Pons (tissue), 1 donor: ENCODE measurements at regions not wholly inside any gene's neighbourhood (a gene's known extent, or its start where the extent isn't known, plus 50 kb on each side); places are given as distances from the start of the nearest gene placed in this dataset.
"Not testable (repeated sequence)": the region's sequence is repeated elsewhere in the genome, so short reads cannot be mapped to it uniquely, and the experiment has no call there.

ENCODE experiments used
- DNase-seq: peaks from one replicate; pipeline ENCODE4 v3.0.0-alpha.2; 2016; ENCODE audit warnings: low spot score

DNA sequence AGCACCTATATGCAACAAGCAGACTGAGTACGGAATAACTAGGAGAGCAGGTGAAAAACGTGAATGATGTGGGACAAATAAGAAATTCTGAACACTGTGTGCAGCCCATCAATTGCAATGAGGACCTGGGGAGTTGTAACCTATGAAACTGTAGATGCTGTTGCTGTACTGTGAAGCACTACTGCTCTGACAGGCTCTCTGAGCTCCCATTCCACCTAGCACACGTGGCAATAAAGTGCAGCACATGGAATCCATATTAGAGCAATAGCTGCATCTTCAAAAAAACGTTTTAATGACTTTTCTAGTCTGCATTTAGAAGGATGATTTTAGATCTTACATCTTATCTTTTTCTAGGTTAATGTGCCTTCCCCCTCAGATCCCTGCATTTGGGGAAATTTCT is 748.7 kb upstream of the GOLIM4 start:
- DNase-seq: no peak

DNA sequence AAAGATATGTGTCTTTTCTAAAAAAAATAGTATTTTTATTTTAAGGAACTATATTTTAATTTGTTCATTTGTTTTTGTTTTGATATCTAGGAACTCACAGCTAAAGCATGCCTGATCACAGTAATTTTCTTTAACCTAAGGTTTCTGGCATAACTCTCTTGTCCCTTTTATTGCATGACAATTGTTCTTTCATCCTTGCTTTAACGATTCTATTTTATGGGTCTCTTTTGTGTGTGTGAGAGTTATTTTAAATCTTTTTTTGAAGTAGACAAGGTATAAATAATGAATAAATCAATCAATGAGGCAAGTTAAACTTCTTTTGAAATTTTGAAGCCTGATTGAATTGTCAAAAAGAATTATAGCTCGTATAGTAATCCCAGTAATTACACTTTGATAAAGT is 747.8 kb upstream of the GOLIM4 start:
- no peak for DNase-seq

DNA sequence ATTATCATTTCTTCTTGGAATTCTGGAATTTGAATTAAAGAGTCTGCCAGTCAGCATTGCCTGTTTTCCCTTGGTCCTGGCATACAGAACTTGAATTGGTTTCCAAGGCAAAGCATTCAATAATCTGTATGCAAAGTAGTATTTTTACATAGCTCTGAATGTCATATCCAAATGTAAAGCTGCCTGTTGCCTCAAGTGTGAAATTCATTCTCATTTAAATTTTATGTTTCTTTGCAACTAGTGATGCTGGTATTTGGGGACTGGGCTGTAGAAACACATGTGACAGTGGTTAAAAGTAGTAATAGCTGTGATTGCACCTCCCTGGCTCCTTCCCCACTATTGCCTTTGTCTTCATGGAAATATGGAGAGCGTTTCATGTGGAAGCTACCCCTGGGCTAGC is 743.9 kb upstream of the GOLIM4 start:
- no peak for DNase-seq

GRCh38 chr3:168834558-168834957 is 738.8 kb upstream of the GOLIM4 start:
- DNase-seq: no peak

- no peak for DNase-seq
These were observed 733.2 kb upstream of the GOLIM4 start for GRCh38 chr3:168828943-168829342.

- no peak for DNase-seq
These were observed 732.8 kb upstream of the GOLIM4 start for GRCh38 chr3:168828536-168828935.

- no peak for DNase-seq
These were observed 732.3 kb upstream of the GOLIM4 start for GRCh38 chr3:168828014-168828413.

DNA sequence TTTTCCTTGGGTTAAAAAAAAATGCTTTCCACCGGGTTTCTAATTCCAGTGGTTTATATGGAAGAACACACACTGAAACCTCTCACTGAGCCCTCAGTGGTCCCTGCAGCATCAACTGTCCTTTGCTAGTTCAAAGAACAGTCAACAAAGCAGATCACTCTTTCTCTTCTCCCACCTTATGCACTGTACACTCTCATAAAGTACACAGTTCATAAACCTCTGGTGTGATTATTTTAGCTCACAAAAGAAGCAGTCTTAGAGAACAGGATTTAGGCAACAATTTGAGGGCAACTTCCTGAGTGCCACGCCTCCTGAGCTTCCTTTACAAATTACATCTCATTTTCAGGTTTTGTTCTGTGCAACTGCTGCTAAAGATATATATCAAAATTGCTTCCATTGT is 728.4 kb upstream of the GOLIM4 start:
- no peak for DNase-seq

- no peak for DNase-seq
These were observed 727.7 kb upstream of the GOLIM4 start for GRCh38 chr3:168823466-168823865.

- DNase-seq: no peak
These were observed 725.2 kb upstream of the GOLIM4 start for GRCh38 chr3:168820810-168821415.

- no peak for DNase-seq
These were observed 721.5 kb upstream of the GOLIM4 start for GRCh38 chr3:168817177-168817576.

DNA sequence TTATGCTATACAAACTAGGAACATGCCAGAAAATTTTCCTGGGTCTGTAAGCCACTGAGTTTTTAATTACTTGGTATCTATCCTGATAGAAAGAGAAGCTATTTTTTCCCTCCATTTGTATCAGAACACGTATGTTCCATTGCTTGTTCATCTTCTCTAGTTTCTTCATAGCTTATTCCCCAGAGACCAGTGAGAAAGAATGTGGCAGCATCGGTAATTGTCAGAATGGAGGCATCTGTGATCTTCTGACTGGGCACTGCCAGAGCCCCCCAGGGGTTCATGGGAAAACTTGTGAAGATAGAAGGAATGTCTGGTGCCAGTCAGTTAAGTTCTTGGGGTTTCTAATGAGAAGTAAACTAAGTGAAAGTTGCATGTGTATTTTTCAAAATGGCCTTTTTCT is 720.2 kb upstream of the GOLIM4 start:
- DNase-seq: no peak

DNA sequence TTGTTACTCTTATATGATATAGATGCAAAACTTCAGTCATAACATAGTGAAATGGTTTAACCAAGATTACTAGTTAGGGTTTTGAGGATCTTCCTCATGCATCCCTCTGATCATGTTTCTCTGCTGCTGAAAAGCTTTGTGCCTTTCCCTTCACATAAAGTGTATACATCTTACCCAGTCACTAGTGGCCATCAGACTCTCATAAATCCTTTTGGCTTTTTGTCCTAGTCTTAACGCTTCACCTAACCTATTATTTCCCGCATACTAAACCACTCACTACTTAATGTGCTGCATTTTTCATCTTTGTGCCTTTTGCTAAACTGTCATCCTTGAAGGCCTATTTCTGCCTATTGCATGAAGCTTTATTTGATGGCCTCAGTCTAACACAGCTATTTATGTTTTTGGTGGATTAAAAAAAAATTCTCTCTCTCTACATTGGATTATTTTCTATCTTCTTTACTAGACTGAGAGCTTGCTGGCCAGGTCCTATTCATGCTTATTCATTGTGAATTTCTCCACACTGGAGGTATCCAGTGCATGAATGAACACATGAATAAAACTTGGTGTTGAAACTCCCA is 717.6 kb upstream of the GOLIM4 start:
- DNase-seq: no peak

- no peak for DNase-seq
These were observed 716.5 kb upstream of the GOLIM4 start for GRCh38 chr3:168812234-168812633.

DNA sequence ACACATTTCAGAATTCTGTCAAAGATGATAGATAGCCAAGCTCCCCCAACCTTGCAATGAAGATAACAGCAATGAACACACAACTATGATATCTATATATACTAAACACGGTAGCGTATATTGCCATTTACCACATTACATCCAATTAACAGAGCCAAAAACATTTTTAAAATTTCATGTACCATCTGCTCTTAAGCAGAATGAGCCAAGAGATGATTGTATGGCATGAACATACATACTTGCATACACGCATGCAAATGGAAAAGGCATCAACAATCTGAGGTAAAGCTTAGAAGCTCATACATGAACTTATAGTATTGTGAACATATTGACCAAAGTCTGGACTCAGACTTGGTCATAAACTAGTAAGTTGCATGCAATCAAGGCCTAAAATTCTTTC is 712.9 kb upstream of the GOLIM4 start:
- no peak for DNase-seq

- no peak for DNase-seq
These were observed 711.7 kb upstream of the GOLIM4 start for GRCh38 chr3:168807448-168807847.

- DNase-seq: no peak
These were observed 711.1 kb upstream of the GOLIM4 start for GRCh38 chr3:168806871-168807270.

DNA sequence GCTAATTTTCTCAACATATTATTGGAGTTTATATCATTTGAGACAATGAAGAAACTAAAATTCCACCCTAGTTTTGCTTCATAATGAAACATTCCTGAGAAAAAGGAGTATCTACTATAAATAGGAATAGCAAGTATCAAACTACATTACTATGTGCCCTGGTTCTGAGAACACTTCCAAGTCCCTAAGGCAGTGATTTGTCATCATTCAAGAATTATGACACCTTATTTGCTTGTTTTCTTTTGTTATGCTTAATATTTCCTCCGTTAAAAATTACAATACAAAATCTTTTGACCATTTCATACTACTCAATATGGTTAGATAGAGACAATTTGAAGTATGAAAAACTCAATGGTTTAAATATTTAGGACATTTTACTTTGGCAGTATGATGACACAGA is 707.8 kb upstream of the GOLIM4 start:
- no peak for DNase-seq

GRCh38 chr3:168802766-168803165 is 707.0 kb upstream of the GOLIM4 start:
- no peak for DNase-seq

- DNase-seq: no peak
These were observed 706.1 kb upstream of the GOLIM4 start for GRCh38 chr3:168801794-168802193.

DNA sequence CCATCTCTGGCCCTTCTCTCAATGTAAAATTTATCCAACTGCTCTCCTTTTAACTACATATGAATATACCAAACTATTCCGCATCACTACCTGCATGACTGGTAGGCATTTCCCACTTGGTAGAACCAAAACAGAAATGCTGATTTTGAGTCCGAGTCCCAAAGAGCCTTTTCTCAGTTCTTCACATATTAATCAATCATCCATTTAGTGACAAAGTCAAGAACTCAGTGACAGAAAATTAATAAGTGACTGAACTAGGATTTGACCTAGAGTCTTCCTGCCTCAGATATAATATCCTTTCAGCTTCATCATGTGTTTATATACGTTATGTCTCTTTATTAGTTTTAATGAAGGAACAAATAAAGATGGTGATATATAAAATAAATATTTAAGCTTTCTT is 700.6 kb upstream of the GOLIM4 start:
- DNase-seq: no peak

DNA sequence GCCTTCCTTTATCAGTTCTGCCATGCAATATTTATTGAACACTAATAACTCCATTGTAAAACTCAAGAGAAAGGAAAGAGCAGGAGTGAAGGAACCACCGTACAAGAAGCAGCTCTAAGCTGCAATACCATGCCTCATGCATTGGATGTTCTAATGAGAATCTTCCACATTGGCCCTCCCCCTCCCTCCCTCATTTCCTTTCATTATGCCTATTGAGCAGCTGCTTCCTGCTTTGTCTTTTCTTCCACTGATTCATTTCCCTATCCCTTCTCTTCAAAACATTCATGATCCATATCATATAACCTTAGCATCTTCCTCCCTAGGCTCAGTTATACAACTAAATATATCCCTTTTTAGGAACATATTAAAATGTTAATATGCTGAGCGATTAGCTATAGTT is 698.7 kb upstream of the GOLIM4 start:
- no peak for DNase-seq

DNA sequence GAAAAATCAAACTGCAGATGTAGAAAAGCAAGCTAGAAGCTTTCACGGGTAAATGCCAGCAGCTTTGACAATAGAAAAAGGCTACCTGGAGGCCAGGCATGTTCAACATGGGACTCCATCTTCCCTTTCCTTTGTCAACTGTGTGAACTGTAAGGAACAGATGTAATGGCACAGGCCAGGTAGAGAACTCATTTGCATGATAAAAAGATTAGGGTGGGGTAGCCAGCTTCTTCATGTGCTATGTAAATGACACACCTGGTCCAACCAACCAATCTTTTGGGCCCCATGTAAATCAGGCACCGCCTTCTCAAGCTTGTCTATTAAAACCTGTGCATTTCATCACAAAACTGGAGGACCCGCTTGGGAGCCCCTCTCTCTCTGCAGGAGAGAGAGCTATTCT is 686.5 kb upstream of the GOLIM4 start:
- DNase-seq: no peak

GRCh38 chr3:168779970-168780645 is 684.4 kb upstream of the GOLIM4 start:
- DNase-seq: not testable (repeated sequence)
